HEK293 (cell line): ENCODE measurements at regions not wholly inside any gene's neighbourhood (a gene's known extent, or its start where the extent isn't known, plus 50 kb on each side); places are given as distances from the start of the nearest gene placed in this dataset.

Source experiments
- CTCF ChIA-PET: fragments of 350-600 bp; formaldehyde crosslinking; extraction: SDS; loops from one replicate; lab custom pipeline; 2021; ENCODE audit warnings: antibody characterized with exemption; lab: Yijun Ruan, JAX
- POLR2A ChIA-PET: fragments of 300-600 bp; formaldehyde crosslinking; extraction: SDS; loops from one replicate; lab custom pipeline; 2020; ENCODE audit warnings: antibody characterized with exemption, inconsistent platforms; lab: Yijun Ruan, JAX
- H3K27ac ChIP-seq: fragments of 200-500 bp; sonication (Bioruptor generic); 2 replicates; pipeline ENCODE4 v1.5.1; 2014; ENCODE audit warnings: low read depth, low read length, control low read depth, inconsistent platforms; ENCODE audit errors: extremely low read depth
- H3K36me3 ChIP-seq, 2 experiments: fragments of 200-500 bp in 1 of 2; sonication (Bioruptor generic) in 1 of 2; 1 replicate in 1 of 2; 2 replicates in 1 of 2; pipeline ENCODE4 v1.5.1; 2014 to 2017; ENCODE audit warnings: inconsistent platforms in 2 of 2, low read length in 2 of 2; ENCODE audit not compliant: control insufficient read depth in 2 of 2, insufficient read depth in 1 of 2
- H3K4me1 ChIP-seq: fragments of 200-500 bp; sonication (Bioruptor generic); 2 replicates; pipeline ENCODE4 v1.5.1; 2014; ENCODE audit warnings: mild to moderate bottlenecking, low read length, inconsistent platforms; ENCODE audit not compliant: control insufficient read depth, insufficient read depth
- H3K4me3 ChIP-seq: 2 replicates; pipeline ENCODE4 v1.5.1; 2011; ENCODE audit warnings: low read depth, mild to moderate bottlenecking, control low read depth, low read length, moderate library complexity
- H3K9me3 ChIP-seq: fragments of 200-500 bp; sonication (Bioruptor generic); 2 replicates; pipeline ENCODE4 v1.5.1; 2014; ENCODE audit warnings: low read depth, low read length, inconsistent platforms; ENCODE audit not compliant: control insufficient read depth, insufficient read depth
- PRDM2 ChIP-seq: fragments of 450-650 bp; formaldehyde crosslinking; IDR thresholded peaks from 2 replicates; pipeline ENCODE4 v1.5.1; 2016; ENCODE audit warnings: missing biosample characterization, missing genetic modification characterization, borderline replicate concordance
- SCRT1 ChIP-seq: fragments of 450-650 bp; formaldehyde crosslinking; IDR thresholded peaks from 2 replicates; pipeline ENCODE4 v1.5.1; 2016; ENCODE audit warnings: missing biosample characterization, missing genetic modification characterization, borderline replicate concordance
- ZNF138 ChIP-seq: fragments of 450-650 bp; formaldehyde crosslinking; IDR thresholded peaks from 2 replicates; pipeline ENCODE4 v1.5.1; 2016; ENCODE audit warnings: missing biosample characterization, missing genetic modification characterization, borderline replicate concordance
- ZNF274 ChIP-seq, 2 experiments: fragments of 200-500 bp in 1 of 2; fragments of 450-650 bp in 1 of 2; sonication (Bioruptor generic) in 1 of 2; formaldehyde crosslinking in 1 of 2; IDR thresholded peaks; 2 replicates each; pipeline versions ENCODE4 v1.5.1 to v1.6.1; 2014 to 2016; ENCODE audit warnings: borderline replicate concordance in 1 of 2, inconsistent platforms in 1 of 2, low read length in 1 of 2, missing biosample characterization in 1 of 2, missing genetic modification characterization in 1 of 2
- ZNF449 ChIP-seq: fragments of 450-650 bp; formaldehyde crosslinking; IDR thresholded peaks from 2 replicates; pipeline ENCODE4 v1.5.1; 2017; ENCODE audit warnings: missing biosample characterization, mild to moderate bottlenecking, missing genetic modification characterization, moderate library complexity
- ZNF514 ChIP-seq: fragments of 450-650 bp; formaldehyde crosslinking; IDR thresholded peaks from 2 replicates; pipeline ENCODE4 v1.5.1; 2016; ENCODE audit warnings: missing biosample characterization, missing genetic modification characterization
- ZNF555 ChIP-seq: fragments of 450-650 bp; formaldehyde crosslinking; conservative IDR thresholded peaks from 2 replicates; pipeline ENCODE4 v1.5.1; 2017; ENCODE audit warnings: missing biosample characterization, mild to moderate bottlenecking, missing genetic modification characterization, inconsistent platforms
- ZNF664 ChIP-seq: fragments of 450-650 bp; formaldehyde crosslinking; IDR thresholded peaks from 2 replicates; pipeline ENCODE4 v1.5.1; 2016; ENCODE audit warnings: missing biosample characterization, missing genetic modification characterization
- ZNF768 ChIP-seq: fragments of 450-650 bp; formaldehyde crosslinking; IDR thresholded peaks from 2 replicates; pipeline ENCODE4 v1.5.1; 2018; ENCODE audit warnings: missing biosample characterization, mild to moderate bottlenecking, missing genetic modification characterization
- TF ChIP-seq, protein P1 (sequence below): fragments of 450-650 bp; formaldehyde crosslinking; IDR thresholded peaks from 2 replicates; pipeline ENCODE4 v1.5.1; 2016; ENCODE audit warnings: missing biosample characterization, missing genetic modification characterization
- TF ChIP-seq, protein P2 (sequence below): fragments of 450-650 bp; formaldehyde crosslinking; IDR thresholded peaks from 2 replicates; pipeline ENCODE4 v1.5.1; 2016; ENCODE audit warnings: missing biosample characterization, missing genetic modification characterization
- TF ChIP-seq, protein P3 (sequence below): fragments of 450-650 bp; formaldehyde crosslinking; IDR thresholded peaks from 2 replicates; pipeline ENCODE4 v1.5.1; 2016; ENCODE audit warnings: missing biosample characterization, missing genetic modification characterization

GRCh38 chr7:46071076-46071475, 150.0 kb upstream of the IGFBP3 start:
- Histone ChIP-seq H3K36me3 (no peaks in the 10 kb centered on the region), H3K4me1 (no peaks in the 10 kb centered on the region; the same call in 1 of the 2 replicates), H3K4me3 (no peak overlapping the region), H3K27ac (no peak overlapping the region), H3K9me3 (no peaks in the 10 kb centered on the region)
- ChIA-PET POLR2A (no interaction called here), CTCF (interaction anchor here (0.7 kb wide), 1 partner anchor 263 kb away, joined by 3 read pairs; no protein-coding TSS in a partner anchor)
- TF ChIP-seq, protein P1, sequence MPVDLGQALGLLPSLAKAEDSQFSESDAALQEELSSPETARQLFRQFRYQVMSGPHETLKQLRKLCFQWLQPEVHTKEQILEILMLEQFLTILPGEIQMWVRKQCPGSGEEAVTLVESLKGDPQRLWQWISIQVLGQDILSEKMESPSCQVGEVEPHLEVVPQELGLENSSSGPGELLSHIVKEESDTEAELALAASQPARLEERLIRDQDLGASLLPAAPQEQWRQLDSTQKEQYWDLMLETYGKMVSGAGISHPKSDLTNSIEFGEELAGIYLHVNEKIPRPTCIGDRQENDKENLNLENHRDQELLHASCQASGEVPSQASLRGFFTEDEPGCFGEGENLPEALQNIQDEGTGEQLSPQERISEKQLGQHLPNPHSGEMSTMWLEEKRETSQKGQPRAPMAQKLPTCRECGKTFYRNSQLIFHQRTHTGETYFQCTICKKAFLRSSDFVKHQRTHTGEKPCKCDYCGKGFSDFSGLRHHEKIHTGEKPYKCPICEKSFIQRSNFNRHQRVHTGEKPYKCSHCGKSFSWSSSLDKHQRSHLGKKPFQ (tag by site-specific recombination) = no peak
- TF ChIP-seq, protein P2, sequence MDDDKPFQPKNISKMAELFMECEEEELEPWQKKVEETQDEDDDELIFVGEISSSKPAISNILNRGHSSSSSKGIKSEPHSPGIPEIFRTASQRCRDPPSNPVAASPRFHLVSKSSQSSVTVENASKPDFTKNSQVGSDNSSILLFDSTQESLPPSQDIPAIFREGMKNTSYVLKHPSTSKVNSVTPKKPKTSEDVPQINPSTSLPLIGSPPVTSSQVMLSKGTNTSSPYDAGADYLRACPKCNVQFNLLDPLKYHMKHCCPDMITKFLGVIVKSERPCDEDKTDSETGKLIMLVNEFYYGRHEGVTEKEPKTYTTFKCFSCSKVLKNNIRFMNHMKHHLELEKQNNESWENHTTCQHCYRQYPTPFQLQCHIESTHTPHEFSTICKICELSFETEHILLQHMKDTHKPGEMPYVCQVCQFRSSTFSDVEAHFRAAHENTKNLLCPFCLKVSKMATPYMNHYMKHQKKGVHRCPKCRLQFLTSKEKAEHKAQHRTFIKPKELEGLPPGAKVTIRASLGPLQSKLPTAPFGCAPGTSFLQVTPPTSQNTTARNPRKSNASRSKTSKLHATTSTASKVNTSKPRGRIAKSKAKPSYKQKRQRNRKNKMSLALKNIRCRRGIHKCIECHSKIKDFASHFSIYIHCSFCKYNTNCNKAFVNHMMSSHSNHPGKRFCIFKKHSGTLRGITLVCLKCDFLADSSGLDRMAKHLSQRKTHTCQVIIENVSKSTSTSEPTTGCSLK (tag by site-specific recombination) = no peak
- no peak for TF ChIP-seq ZNF274 (IDR thresholded peaks at IDR 0.05; ENCODE audit: low read length)
- no peak for TF ChIP-seq ZNF274 (tag by site-specific recombination; IDR thresholded peaks at IDR 0.05; ENCODE audit: borderline replicate concordance)
- TF ChIP-seq ZNF449 (tag by site-specific recombination) = no peak
- TF ChIP-seq ZNF138 = no peak
- TF ChIP-seq, protein P3, sequence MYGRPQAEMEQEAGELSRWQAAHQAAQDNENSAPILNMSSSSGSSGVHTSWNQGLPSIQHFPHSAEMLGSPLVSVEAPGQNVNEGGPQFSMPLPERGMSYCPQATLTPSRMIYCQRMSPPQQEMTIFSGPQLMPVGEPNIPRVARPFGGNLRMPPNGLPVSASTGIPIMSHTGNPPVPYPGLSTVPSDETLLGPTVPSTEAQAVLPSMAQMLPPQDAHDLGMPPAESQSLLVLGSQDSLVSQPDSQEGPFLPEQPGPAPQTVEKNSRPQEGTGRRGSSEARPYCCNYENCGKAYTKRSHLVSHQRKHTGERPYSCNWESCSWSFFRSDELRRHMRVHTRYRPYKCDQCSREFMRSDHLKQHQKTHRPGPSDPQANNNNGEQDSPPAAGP = no peak
- TF ChIP-seq SCRT1 (tag by site-specific recombination) = no peak
- TF ChIP-seq ZNF664 (tag by site-specific recombination) = no peak
- TF ChIP-seq PRDM2 (tag by site-specific recombination) = no peak
- no peak for TF ChIP-seq ZNF514 (tag by site-specific recombination)
- TF ChIP-seq ZNF768 (tag by site-specific recombination) = no peak
- no peak for TF ChIP-seq ZNF555 (tag by site-specific recombination)
